Upper lobe of left lung (tissue), 4 donors: ENCODE measurements at regions not wholly inside any gene's neighbourhood (a gene's known extent, or its start where the extent isn't known, plus 50 kb on each side); places are given as distances from the start of the nearest gene placed in this dataset.

Experiments used
- POLR2A ChIP-seq, 4 donors: fragments of 450-650 bp; IDR thresholded peaks; one replicate each; pipeline ENCODE4 v1.5.1; 2016 to 2017; ENCODE audit warnings: antibody characterized with exemption in 4 of 4, mild to moderate bottlenecking in 2 of 4
- POLR2AphosphoS5 ChIP-seq, 2 donors: sonication (generic); formaldehyde crosslinking; IDR thresholded peaks; one replicate each; pipeline ENCODE4 v1.5.1; 2017; ENCODE audit warnings: antibody characterized with exemption in 2 of 2
- TF ChIP-seq, protein P1 (sequence below), 6 experiments: fragments of 450-650 bp in 4 of 6; fragments of 200-600 bp in 2 of 6; sonication (generic) in 2 of 6; IDR thresholded peaks; one replicate each; pipeline ENCODE4 v1.5.1; 2016 to 2019; ENCODE audit warnings: antibody characterized with exemption in 6 of 6

DNA sequence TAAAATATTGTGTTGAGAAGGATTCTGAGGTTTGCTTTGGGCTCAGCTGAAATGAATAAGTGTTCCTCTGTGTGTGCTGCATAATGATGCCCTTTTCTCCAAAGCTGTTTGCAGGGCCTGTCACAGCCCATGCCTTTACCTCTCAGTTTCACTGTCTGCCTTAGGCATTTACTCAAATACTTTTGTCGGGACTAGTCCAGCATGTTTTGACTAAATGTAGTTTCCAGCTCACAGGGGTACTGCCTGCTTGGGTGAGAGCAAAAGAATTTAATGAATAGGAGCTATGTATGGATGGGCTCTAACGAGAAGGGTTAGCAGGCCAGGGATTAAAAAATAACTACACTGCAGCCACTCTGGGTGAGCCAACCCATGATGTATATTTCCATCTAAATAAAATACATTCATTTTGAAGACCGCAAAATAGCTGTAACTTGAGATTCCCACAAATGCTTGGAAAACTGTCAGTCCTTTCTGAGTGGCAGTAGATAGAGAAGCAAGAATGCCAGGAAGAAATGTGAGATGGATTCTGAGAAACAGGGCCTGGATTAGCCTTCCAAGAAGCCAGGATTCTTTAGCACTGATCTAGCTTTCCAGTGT, 549.2 kb upstream of the TBL1XR1 start:
- TF ChIP-seq, protein P1, sequence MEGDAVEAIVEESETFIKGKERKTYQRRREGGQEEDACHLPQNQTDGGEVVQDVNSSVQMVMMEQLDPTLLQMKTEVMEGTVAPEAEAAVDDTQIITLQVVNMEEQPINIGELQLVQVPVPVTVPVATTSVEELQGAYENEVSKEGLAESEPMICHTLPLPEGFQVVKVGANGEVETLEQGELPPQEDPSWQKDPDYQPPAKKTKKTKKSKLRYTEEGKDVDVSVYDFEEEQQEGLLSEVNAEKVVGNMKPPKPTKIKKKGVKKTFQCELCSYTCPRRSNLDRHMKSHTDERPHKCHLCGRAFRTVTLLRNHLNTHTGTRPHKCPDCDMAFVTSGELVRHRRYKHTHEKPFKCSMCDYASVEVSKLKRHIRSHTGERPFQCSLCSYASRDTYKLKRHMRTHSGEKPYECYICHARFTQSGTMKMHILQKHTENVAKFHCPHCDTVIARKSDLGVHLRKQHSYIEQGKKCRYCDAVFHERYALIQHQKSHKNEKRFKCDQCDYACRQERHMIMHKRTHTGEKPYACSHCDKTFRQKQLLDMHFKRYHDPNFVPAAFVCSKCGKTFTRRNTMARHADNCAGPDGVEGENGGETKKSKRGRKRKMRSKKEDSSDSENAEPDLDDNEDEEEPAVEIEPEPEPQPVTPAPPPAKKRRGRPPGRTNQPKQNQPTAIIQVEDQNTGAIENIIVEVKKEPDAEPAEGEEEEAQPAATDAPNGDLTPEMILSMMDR (IDR thresholded peaks at IDR 0.05), result no peak
- no peak for TF ChIP-seq POLR2A (IDR thresholded peaks at IDR 0.05)
- TF ChIP-seq POLR2AphosphoS5 (IDR thresholded peaks at IDR 0.05), result no peak
